ENCODE measurements at regions not wholly inside any gene's neighbourhood (a gene's known extent, or its start where the extent isn't known, plus 50 kb on each side); places are given as distances from the start of the nearest gene placed in this dataset.

- FAIRE-seq (no peak), DNase-seq (ENCODE audit: low read depth, low spot score) (no peak)
- H3K36me3 ChIP-seq (ENCODE audit: control insufficient read depth in 2 of 2, extremely low read depth in 1 of 2, insufficient read depth in 2 of 2, low read length in 2 of 2) = no peaks in the 10 kb centered on the region
- H2AFZ ChIP-seq (ENCODE audit: low read depth, low read length) = no peak overlapping the region
- H3K27ac ChIP-seq (ENCODE audit: insufficient read depth, low read depth, low read length) = no peak overlapping the region
- H3K9ac ChIP-seq (replicated peaks; ENCODE audit: extremely low read depth, insufficient read depth, low read length) = no peak overlapping the region
- H3K79me2 ChIP-seq (ENCODE audit: control insufficient read depth, insufficient read depth, low read length) = no peaks in the 10 kb centered on the region
- H3K4me2 ChIP-seq (ENCODE audit: insufficient read depth, low read length) = no peak overlapping the region
- no TSS peak for BruUV-seq (replicated peaks)
- H3K27me3 ChIP-seq (ENCODE audit: control insufficient read depth in 2 of 2, insufficient read depth in 2 of 2, low read length in 2 of 2) = no peaks in the 10 kb centered on the region
- CTCF ChIA-PET = no interaction called here
- POLR2A ChIA-PET = no interaction called here
- intact Hi-C loops (cut with micrococcal nuclease) (no loop called here), dilution Hi-C loops (cut with MboI; ENCODE audit: extremely low pct_ligation_motif_present, low sequenced_read_pairs) (no loop called here)
- H3K4me3 ChIP-seq (replicated peaks in 1 of 3; ENCODE audit: insufficient read depth in 1 of 3, low read depth in 1 of 3, low read length in 3 of 3) = no peak overlapping the region
- H3K9me3 ChIP-seq (replicated peaks; ENCODE audit: control insufficient read depth, insufficient read depth, low read length) = no peaks in the 10 kb centered on the region
- TF ChIP-seq MYC (IDR thresholded peaks at IDR 0.05; ENCODE audit: low read depth, low read length) (no peak), POLR2A (IDR thresholded peaks at IDR 0.05; ENCODE audit: low read depth, low read length) (no peak), GATA2 (IDR thresholded peaks at IDR 0.05; ENCODE audit: insufficient read depth, insufficient read length, low read depth, low read length) (no peak), CTCF (IDR thresholded peaks at IDR 0.05; ENCODE audit: extremely low read depth in 1 of 2, insufficient read depth in 1 of 2, low read depth in 1 of 2, low read length in 2 of 2) (no peak), MAX (IDR thresholded peaks at IDR 0.05; ENCODE audit: insufficient read depth, insufficient read length) (no peak), FOS (IDR thresholded peaks at IDR 0.05; ENCODE audit: borderline replicate concordance, insufficient read depth, low read length) (no peak), EZH2 (IDR thresholded peaks at IDR 0.05; ENCODE audit: borderline replicate concordance, low read depth, low read length, severe bottlenecking) (no peak)
- no peaks in the 10 kb centered on the region for H4K20me1 ChIP-seq (replicated peaks; ENCODE audit: control insufficient read depth, extremely low read depth, insufficient read depth, low read length)
- H3K9me1 ChIP-seq (replicated peaks; ENCODE audit: control insufficient read depth, extremely low read depth, insufficient read depth, low read length) = no peaks in the 10 kb centered on the region
- H3K4me1 ChIP-seq (ENCODE audit: control insufficient read depth, extremely low read depth, insufficient read depth, low read length) = no peaks in the 10 kb centered on the region
These were observed 897.5 kb downstream of the TLE1 start for GRCh38 chr9:80791836-80792235.

DNA sequence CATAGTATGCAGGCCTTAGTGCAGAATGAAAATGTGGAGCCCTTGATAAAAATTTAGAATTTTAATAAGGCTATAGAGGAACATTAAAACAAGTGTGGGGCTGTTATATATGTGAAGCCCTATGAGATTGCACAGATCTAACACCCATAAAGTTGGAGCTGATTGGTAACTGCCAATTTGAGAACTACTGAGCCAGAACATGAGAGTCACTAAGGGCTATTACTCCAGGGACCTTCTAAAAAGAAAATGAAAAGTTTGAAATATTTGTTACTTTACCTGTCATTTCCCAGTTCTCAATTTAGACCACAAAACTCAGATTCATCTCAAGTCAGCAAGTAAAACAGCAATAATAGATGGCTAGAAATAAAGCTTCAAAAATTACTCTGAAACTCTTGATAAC is 898.6 kb downstream of the TLE1 start:
- H3K4me2 ChIP-seq (ENCODE audit: insufficient read depth, low read length) = no peak overlapping the region
- H3K9ac ChIP-seq (replicated peaks; ENCODE audit: extremely low read depth, insufficient read depth, low read length) = no peak overlapping the region
- TF ChIP-seq MYC (IDR thresholded peaks at IDR 0.05; ENCODE audit: low read depth, low read length) = no peak
- TF ChIP-seq CTCF (IDR thresholded peaks at IDR 0.05; ENCODE audit: extremely low read depth in 1 of 2, insufficient read depth in 1 of 2, low read depth in 1 of 2, low read length in 2 of 2) = no peak
- TF ChIP-seq FOS (IDR thresholded peaks at IDR 0.05; ENCODE audit: borderline replicate concordance, insufficient read depth, low read length) = no peak
- TF ChIP-seq MAX (IDR thresholded peaks at IDR 0.05; ENCODE audit: insufficient read depth, insufficient read length) = no peak
- TF ChIP-seq JUN (IDR thresholded peaks at IDR 0.05; ENCODE audit: borderline replicate concordance, insufficient read depth, insufficient read length, low read depth) = no peak
- no peak for TF ChIP-seq POLR2A (IDR thresholded peaks at IDR 0.05; ENCODE audit: low read depth, low read length)
- no peak for TF ChIP-seq GATA2 (IDR thresholded peaks at IDR 0.05; ENCODE audit: insufficient read depth, insufficient read length, low read depth, low read length)
- TF ChIP-seq EZH2 (IDR thresholded peaks at IDR 0.05; ENCODE audit: borderline replicate concordance, low read depth, low read length, severe bottlenecking) = no peak
- H3K4me3 ChIP-seq (replicated peaks in 1 of 3; ENCODE audit: insufficient read depth in 1 of 3, low read depth in 1 of 3, low read length in 3 of 3) = no peak overlapping the region
- no peaks in the 10 kb centered on the region for H3K79me2 ChIP-seq (ENCODE audit: control insufficient read depth, insufficient read depth, low read length)
- H4K20me1 ChIP-seq (replicated peaks; ENCODE audit: control insufficient read depth, extremely low read depth, insufficient read depth, low read length) = no peaks in the 10 kb centered on the region
- no peaks in the 10 kb centered on the region for H3K27me3 ChIP-seq (ENCODE audit: control insufficient read depth in 2 of 2, insufficient read depth in 2 of 2, low read length in 2 of 2)
- intact Hi-C loops (cut with micrococcal nuclease) = no loop called here
- no peaks in the 10 kb centered on the region for H3K36me3 ChIP-seq (ENCODE audit: control insufficient read depth in 2 of 2, extremely low read depth in 1 of 2, insufficient read depth in 2 of 2, low read length in 2 of 2)
- FAIRE-seq (no peak), DNase-seq (ENCODE audit: low read depth, low spot score) (no peak)
- no peak overlapping the region for H3K27ac ChIP-seq (ENCODE audit: insufficient read depth, low read depth, low read length)
- no TSS peak for BruUV-seq (replicated peaks)
- H3K9me1 ChIP-seq (replicated peaks; ENCODE audit: control insufficient read depth, extremely low read depth, insufficient read depth, low read length) = no peaks in the 10 kb centered on the region
- ChIA-PET CTCF (no interaction called here), POLR2A (no interaction called here)
- H2AFZ ChIP-seq (ENCODE audit: low read depth, low read length) = no peak overlapping the region
- H3K4me1 ChIP-seq (ENCODE audit: control insufficient read depth, extremely low read depth, insufficient read depth, low read length) = no peaks in the 10 kb centered on the region
- H3K9me3 ChIP-seq (replicated peaks; ENCODE audit: control insufficient read depth, insufficient read depth, low read length) = no peaks in the 10 kb centered on the region
- dilution Hi-C loops (cut with MboI; ENCODE audit: extremely low pct_ligation_motif_present, low sequenced_read_pairs) = no loop called here
